ENCODE measurements at regions not wholly inside any gene's neighbourhood (a gene's known extent, or its start where the extent isn't known, plus 50 kb on each side); places are given as distances from the start of the nearest gene placed in this dataset.
"Not testable (repeated sequence)": the region's sequence is repeated elsewhere in the genome, so short reads cannot be mapped to it uniquely, and the experiment has no call there.

GRCh38 chr2:195466427-195466826 lies 190.6 kb upstream of the SLC39A10 start:
- DNase-seq (ENCODE audit: low read depth, low spot score), result no peak

- DNase-seq (ENCODE audit: low read depth, low spot score), result no peak
These were observed 196.0 kb upstream of the SLC39A10 start for GRCh38 chr2:195461010-195461409.

GRCh38 chr2:195458936-195459335 lies 198.1 kb upstream of the SLC39A10 start:
- no peak for DNase-seq (ENCODE audit: low read depth, low spot score)

- no peak for DNase-seq (ENCODE audit: low read depth, low spot score)
These were observed 199.2 kb upstream of the SLC39A10 start for GRCh38 chr2:195457873-195458272.

GRCh38 chr2:195456771-195457170 lies 200.3 kb upstream of the SLC39A10 start:
- DNase-seq (ENCODE audit: low read depth, low spot score), result no peak

GRCh38 chr2:195451160-195451559 lies 205.9 kb upstream of the SLC39A10 start:
- peak; percentile 8 for DNase-seq (ENCODE audit: low read depth, low spot score)

GRCh38 chr2:195450552-195451113 lies 206.4 kb upstream of the SLC39A10 start:
- no peak for DNase-seq (ENCODE audit: low read depth, low spot score)

- no peak for DNase-seq (ENCODE audit: low read depth, low spot score)
These were observed 209.6 kb upstream of the SLC39A10 start for GRCh38 chr2:195447323-195447975.

GRCh38 chr2:195445639-195446038 lies 211.4 kb upstream of the SLC39A10 start:
- no peak for DNase-seq (ENCODE audit: low read depth, low spot score)

GRCh38 chr2:195443926-195444325 lies 213.1 kb upstream of the SLC39A10 start:
- DNase-seq (ENCODE audit: low read depth, low spot score), result no peak

- DNase-seq (ENCODE audit: low read depth, low spot score), result no peak
These were observed 214.4 kb upstream of the SLC39A10 start for GRCh38 chr2:195442458-195443175.

- DNase-seq (ENCODE audit: low read depth, low spot score), result no peak
These were observed 218.3 kb upstream of the SLC39A10 start for GRCh38 chr2:195438692-195439091.

GRCh38 chr2:195437521-195437920 lies 219.5 kb upstream of the SLC39A10 start:
- no peak for DNase-seq (ENCODE audit: low read depth, low spot score)

GRCh38 chr2:195434346-195434745 lies 222.7 kb upstream of the SLC39A10 start:
- DNase-seq (ENCODE audit: low read depth, low spot score), result no peak

- DNase-seq (ENCODE audit: low read depth, low spot score), result not testable (repeated sequence)
These were observed 223.3 kb upstream of the SLC39A10 start for GRCh38 chr2:195433729-195434128.

- DNase-seq (ENCODE audit: low read depth, low spot score), result no peak
These were observed 228.4 kb upstream of the SLC39A10 start for GRCh38 chr2:195428673-195429072.

GRCh38 chr2:195425328-195425727 lies 231.7 kb upstream of the SLC39A10 start:
- DNase-seq (ENCODE audit: low read depth, low spot score), result no peak

- DNase-seq (ENCODE audit: low read depth, low spot score), result no peak
These were observed 238.0 kb upstream of the SLC39A10 start for GRCh38 chr2:195419033-195419432.

GRCh38 chr2:195414537-195415100 lies 242.4 kb upstream of the SLC39A10 start:
- no peak for DNase-seq (ENCODE audit: low read depth, low spot score)

- no peak for DNase-seq (ENCODE audit: low read depth, low spot score)
These were observed 243.1 kb upstream of the SLC39A10 start for GRCh38 chr2:195413944-195414343.

- no peak for DNase-seq (ENCODE audit: low read depth, low spot score)
These were observed 243.6 kb upstream of the SLC39A10 start for GRCh38 chr2:195413422-195413821.

- peak; percentile 90 for DNase-seq (ENCODE audit: low read depth, low spot score)
These were observed 245.8 kb upstream of the SLC39A10 start for GRCh38 chr2:195411219-195411687.

Measured in astrocyte of the hippocampus (primary cell).